Fibroblast of skin of right biceps (primary cell): ENCODE measurements at regions not wholly inside any gene's neighbourhood (a gene's known extent, or its start where the extent isn't known, plus 50 kb on each side); places are given as distances from the start of the nearest gene placed in this dataset.

Experiments
- DNase-seq: peaks from one replicate; pipeline ENCODE4 v3.0.0-alpha.2; 2013

DNA sequence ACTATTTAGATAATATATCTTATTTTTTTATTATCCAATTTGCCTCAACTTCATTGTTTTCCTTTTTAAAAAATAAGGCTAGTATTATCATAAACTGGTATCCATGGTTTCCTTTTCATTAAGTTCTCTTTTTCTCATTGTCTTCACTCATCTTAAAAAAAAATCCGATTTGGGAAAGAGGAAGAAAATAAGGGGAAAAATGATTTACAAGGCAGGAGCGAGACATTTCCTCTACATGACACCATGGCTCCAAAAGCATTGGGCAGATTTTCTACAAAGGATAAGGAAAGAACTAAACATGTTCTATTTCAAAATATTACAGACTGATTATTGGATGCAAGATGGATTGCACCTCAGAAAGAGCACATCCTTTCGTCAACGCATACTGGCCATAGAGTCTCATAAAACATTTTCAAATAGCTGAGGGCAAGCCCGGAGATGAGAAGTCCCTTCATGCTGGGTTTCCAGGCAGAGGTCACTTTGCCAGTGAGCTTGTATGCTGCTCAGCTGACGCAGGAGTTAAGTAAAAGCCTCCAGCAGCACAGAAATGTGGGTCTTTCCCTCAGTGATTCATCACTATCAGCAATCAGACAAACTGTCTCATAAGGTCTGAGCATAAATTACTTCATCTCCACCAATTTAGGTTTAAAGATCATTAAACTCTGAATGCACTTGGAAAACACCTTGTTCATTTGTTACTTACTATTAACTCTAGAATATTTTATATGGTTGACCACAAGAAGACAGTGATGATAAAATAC is 129.0 kb upstream of the TNFAIP3 start:
- DNase-seq, result peak; percentile 67

DNA sequence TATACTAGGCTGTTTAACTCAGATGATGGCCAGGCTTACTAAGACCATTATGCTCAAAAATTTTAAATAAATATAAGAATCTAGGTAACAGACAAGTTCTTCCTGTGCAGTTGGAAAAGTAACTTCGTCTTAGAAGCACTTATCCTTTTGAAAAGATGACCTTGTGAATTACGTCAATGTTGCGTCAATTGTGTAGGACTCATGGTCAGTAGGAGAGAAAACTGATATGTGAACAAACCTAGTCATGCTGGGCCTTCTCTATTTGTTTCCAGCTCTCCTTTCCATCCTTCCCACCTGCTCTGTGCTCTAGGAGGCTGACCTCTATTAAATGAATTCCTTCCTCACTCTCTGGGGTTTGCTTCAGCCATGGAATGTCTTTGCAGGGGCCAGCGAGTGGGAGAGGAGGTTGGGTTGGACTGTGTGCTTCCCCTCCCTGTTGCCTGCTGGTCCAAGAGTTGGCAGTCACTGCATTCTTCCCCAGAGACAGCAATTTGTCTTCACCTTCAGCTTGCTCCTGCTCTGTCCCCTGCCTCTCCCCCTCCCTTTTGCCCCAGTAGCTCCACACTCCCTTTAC is 128.0 kb upstream of the TNFAIP3 start:
- DNase-seq, result no peak

DNA sequence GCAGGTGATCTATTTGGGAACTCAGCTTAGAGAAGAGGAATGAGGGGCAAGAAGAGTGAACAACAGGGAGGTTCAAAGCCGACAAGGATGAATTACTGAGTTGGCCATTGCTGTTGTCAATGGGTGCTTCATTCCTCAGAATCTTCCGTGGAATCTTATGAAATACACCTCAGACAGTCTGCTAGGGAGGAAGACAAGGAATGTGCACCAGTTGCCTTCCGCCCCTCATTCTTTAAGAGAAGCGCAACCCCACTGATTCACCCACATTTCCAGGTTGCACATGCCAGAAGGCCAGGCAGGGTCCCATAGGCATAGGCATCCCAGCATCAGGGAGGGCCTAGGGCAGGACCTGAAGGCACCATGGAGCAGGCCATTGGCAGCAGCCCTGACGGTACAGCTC is 127.5 kb upstream of the TNFAIP3 start:
- no peak for DNase-seq

DNA sequence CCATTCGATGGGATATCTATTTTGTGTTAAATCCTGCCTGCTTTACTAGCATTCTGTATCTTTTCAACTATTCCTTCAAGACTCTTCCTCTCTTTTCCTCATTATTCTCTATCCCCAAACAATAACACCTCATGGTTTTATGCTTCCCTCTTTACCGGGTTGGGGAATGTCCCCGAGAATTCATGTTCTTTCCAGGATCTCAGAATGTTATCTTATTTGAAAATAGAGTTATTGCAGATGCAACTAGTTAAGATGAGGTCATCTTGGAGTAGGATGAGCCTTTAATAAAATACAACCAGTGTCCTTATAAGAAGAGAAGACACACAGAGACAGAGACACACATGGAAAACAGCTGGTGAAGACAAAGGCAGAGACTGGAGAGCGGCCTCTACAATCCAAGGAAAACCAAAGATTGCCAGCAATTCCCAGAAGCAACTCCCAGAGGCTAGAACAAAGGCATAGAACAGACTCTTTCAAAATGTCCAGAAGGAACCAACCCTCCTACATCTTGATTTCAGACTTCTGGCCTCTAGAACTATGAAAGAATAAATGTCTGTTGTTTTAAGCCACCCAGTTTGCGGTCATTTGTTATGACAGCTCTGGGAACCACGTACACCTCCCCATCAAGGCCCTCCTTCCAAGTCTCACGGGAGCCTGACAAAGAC is 126.8 kb upstream of the TNFAIP3 start:
- no peak for DNase-seq

DNA sequence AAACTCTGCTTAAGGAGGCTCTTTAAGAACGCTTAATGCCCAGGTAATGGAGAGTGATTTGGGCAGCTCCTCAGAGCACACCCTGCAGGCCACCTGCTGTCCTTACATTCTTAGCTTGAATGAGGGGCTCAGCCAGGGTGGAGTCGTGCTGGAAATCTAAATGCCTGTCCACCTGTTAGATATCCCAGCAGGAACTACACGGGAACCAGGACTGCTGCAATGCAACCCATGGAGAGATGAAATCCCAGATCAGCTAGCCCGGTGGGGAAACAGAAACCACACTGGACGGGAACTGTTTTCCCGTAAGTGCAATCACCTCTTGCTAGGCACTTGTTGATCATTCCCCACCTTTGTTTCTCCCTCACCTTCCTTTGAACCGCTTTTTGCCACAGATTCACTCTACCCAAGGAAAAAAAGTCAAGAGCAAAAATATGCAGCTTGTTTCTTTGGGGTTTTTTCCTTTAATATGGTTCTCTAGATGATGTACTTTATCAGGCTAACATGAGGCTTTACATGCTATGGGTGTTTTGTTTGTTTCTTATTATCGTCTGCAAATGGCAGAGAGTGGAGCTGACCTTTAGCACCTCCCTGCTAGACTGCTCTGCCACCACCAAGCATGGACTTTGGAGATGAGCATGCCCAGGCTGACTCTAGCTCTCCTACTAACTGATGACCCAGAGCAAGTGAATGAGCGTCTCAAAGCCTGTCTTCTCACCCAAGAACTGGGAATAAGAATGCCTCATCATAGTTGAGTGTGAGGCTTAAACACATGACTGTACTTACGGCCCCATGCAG is 125.9 kb upstream of the TNFAIP3 start:
- DNase-seq, result no peak

GRCh38 chr6:137743493-137743892 is 123.6 kb upstream of the TNFAIP3 start:
- DNase-seq, result no peak

- DNase-seq, result no peak
Observed at GRCh38 chr6:137744877-137745276, 122.2 kb upstream of the TNFAIP3 start.

DNA sequence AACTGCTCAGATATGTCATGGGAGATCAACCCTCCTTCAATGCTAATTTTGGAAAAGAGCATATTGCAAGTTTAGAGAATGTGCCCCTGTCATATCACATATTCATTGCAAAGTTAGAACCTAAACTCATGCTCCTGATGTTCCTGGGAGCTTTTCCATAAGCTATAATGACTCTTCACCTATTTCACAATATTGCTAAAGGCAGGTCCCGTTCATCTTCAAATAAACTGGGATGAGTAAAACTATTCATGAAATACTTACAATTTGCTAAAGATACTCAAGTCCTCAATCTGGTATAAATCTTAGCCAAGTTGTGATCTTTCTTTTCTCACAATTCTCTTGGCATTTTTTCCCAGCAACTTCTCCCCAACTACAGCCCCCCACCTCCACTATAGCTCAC is 121.7 kb upstream of the TNFAIP3 start:
- no peak for DNase-seq

- no peak for DNase-seq
Observed at GRCh38 chr6:137746264-137746663, 120.8 kb upstream of the TNFAIP3 start.

DNA sequence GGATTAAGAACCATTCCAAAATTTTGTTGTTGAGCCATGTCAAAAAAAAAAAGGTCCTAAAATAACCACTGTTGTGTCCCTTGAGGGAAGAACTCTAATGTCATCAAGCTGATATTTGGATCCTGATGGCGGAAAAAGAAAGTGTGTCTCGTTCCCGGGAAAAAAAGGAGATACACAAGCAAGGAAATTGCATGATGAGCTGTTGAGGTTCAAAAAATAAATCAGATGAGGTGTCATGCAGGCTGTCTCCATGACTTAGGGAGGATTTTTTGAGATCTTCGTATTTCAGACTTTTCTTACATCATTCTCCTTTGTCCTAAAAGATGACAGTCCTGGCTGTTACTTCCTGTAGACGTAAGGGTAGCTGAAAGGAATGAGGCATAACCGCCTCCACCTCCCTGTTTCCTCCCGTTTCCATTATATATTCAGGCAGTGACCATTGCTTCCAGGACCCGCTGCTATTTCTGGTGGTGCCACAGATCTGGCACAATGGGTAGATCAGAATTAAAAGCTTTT is 117.3 kb upstream of the TNFAIP3 start:
- DNase-seq, result no peak

DNA sequence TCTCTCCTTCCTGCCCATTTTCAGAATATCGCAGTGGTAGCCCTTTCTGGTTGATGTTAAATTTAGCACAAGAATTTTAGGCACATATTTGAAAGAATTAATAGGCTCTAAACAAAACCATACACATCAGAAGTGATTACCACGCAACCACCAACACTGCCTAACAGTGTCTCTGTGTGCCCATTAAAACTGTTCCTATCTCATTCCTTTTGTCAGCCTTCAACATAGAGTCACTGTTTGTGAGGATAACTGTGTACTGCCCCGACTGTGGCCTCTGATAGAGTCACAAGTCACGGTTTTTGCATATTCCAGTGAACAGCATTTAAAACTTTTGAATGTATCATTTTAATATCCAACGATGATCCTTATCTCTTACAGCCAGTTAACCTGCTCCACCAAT is 116.8 kb upstream of the TNFAIP3 start:
- no peak for DNase-seq

GRCh38 chr6:137751768-137752560 is 115.1 kb upstream of the TNFAIP3 start:
- no peak for DNase-seq

DNA sequence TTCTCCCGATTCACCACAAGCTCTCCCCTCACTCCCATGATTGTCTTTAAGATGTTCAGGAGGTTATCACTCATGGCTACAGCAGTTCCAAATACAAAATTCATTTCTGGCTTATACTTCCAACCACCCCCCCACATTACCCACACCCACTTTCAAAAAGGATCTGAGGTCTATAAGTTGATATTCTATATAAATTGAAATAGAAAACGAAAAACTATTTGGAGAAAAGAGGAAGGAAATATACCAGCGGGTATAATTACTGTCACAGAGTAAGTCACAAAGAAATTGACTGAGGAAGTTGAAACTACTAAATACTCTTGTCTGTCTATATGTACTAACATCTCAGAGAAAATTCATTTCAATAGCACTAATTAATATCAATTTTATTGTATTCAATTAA is 112.7 kb upstream of the TNFAIP3 start:
- no peak for DNase-seq

- no peak for DNase-seq
Observed at GRCh38 chr6:137754866-137755265, 112.2 kb upstream of the TNFAIP3 start.

DNA sequence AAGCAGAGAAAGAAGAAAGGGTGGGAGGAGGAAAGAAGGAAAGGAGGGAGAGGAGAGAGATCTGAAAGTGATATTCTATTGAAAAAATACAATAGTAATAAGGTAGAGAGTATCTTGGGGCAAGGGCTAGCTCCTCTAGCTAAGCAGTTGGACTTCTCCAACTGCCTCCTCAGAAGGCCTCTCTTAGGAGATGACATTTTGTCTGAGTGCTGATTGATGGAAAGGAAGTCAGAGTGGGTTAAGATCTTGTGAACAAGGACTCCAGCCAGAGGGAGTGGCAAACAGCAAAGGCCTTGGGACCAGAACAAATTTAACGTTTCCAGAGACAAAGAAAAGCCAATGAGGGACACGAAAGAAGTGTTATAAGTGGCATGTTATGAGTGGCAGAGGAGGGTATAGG is 111.8 kb upstream of the TNFAIP3 start:
- DNase-seq, result no peak

- DNase-seq, result no peak
Observed at GRCh38 chr6:137756788-137757187, 110.3 kb upstream of the TNFAIP3 start.

- DNase-seq, result no peak
Observed at GRCh38 chr6:137758661-137759060, 108.4 kb upstream of the TNFAIP3 start.

GRCh38 chr6:137759624-137760023 is 107.4 kb upstream of the TNFAIP3 start:
- no peak for DNase-seq

- peak; percentile 41 for DNase-seq
Observed at GRCh38 chr6:137761072-137761471, 106.0 kb upstream of the TNFAIP3 start.

- no peak for DNase-seq
Observed at GRCh38 chr6:137761487-137761886, 105.6 kb upstream of the TNFAIP3 start.

DNA sequence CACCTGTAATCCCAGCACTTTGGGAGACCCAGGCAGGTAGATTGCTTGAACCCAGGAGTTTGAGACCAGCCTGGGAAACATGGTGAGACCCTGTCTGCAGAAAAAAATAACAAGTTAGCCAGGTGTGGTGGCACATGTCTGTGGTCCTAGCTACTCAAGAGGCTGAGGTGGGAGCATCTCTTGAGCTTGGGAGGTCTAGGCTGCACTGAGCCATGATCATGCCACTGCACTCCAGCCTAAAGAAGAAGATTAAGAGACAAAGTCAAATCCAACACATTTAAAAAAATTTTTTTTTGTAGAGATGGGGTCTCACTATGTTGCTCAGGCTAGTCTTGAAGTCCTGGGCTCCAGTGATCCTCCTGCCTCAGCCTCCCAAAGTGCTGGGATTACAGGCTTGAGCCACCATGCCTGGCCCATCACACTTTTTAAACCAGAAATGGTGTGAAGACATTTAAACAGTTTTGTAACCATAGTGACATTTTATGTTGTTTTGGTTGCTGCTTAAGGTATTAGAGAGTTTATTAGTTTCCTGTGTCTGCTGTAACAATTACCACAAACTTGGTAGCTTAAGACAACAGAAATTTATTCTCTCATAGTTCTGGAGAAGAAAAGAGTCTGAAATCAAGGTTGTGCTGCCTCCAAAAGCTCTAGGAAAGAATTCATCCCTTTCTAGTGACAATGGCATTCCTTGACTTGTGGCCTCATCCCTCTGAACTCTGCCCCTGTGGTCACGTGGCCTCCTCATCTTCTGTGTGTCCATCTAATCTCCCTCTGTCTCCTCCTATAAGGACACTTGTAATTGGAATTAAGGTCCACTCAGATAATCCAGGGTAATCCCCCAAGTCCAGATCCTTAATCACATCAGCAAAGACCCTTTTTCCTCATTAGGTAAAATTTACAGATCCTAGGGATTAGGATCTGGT is 104.6 kb upstream of the TNFAIP3 start:
- DNase-seq, result no peak
